IMR-90 (cell line): ENCODE measurements at regions not wholly inside any gene's neighbourhood (a gene's known extent, or its start where the extent isn't known, plus 50 kb on each side); places are given as distances from the start of the nearest gene placed in this dataset.

Experiments
- ATAC-seq: fragments of 200-7000 bp; cut with Tn5 transposase; 2 replicates; pipeline ENCODE4 v1.9.1; 2020; ENCODE audit warnings: low read depth, mild to moderate bottlenecking, moderate library complexity
- BruUV-seq: library from RNA; stranded (reverse); fragments of 400-500 nt; replicated peaks from 2 replicates; lab custom pipeline; 2021; lab: Mats Ljungman, UMichigan
- CTCF ChIA-PET: fragments of 300-600 bp; formaldehyde crosslinking; extraction: SDS; loops from one replicate; lab custom pipeline; 2021; ENCODE audit warnings: antibody characterized with exemption; lab: Yijun Ruan, JAX
- POLR2A ChIA-PET: fragments of 300-600 bp; sonication (Branson Sonifier 250); formaldehyde crosslinking; loops from one replicate; lab custom pipeline; 2022; ENCODE audit warnings: antibody characterized with exemption; ENCODE audit not compliant: unreplicated experiment; lab: Charles Lee
- DNase-seq: peaks from one replicate; pipeline ENCODE4 v3.0.0; 2013
- H2AFZ ChIP-seq: replicated peaks from 2 replicates; pipeline ENCODE3; 2013; ENCODE audit warnings: low read length, mild to moderate bottlenecking; ENCODE audit not compliant: poor library complexity
- H2AK5ac ChIP-seq: 2 replicates; pipeline ENCODE4 v1.6.1; 2013; ENCODE audit warnings: low read depth, low read length, inconsistent platforms
- H2AK9ac ChIP-seq: replicated peaks from 2 replicates; pipeline ENCODE3; 2013; ENCODE audit warnings: mild to moderate bottlenecking, low read depth, low read length, moderate library complexity; ENCODE audit not compliant: poor library complexity
- H2BK120ac ChIP-seq: 2 replicates; pipeline ENCODE4 v1.6.1; 2013; ENCODE audit warnings: low read depth, low read length, inconsistent platforms
- H2BK15ac ChIP-seq: 3 replicates; pipeline ENCODE4 v1.6.1; 2013; ENCODE audit warnings: low read depth, low read length, inconsistent platforms
- H2BK20ac ChIP-seq: 2 replicates; pipeline ENCODE4 v1.6.1; 2013; ENCODE audit warnings: low read depth, mild to moderate bottlenecking, inconsistent platforms, low read length, moderate library complexity
- H2BK5ac ChIP-seq: 2 replicates; pipeline ENCODE4 v1.6.1; 2013; ENCODE audit warnings: mild to moderate bottlenecking, low read depth, low read length, inconsistent platforms; ENCODE audit not compliant: poor library complexity, severe bottlenecking
- H3K14ac ChIP-seq: replicated peaks from 2 replicates; pipeline ENCODE4 v1.6.1; 2013; ENCODE audit warnings: low read depth, low read length, inconsistent platforms
- H3K18ac ChIP-seq: 2 replicates; pipeline ENCODE4 v1.6.1; 2013; ENCODE audit warnings: low read depth, low read length, control low read depth
- H3K23ac ChIP-seq: 2 replicates; pipeline ENCODE4 v1.6.1; 2013; ENCODE audit warnings: low read depth, low read length, inconsistent platforms
- H3K27ac ChIP-seq: 2 replicates; pipeline ENCODE4 v1.5.1; 2013; ENCODE audit warnings: mild to moderate bottlenecking, control low read depth, low read length; ENCODE audit not compliant: insufficient read depth
- H3K27me3 ChIP-seq: 2 replicates; pipeline ENCODE4 v1.6.1; 2013; ENCODE audit warnings: low read length; ENCODE audit not compliant: control insufficient read depth, insufficient read depth
- H3K36me3 ChIP-seq: 2 replicates; pipeline ENCODE4 v1.6.1; 2013; ENCODE audit warnings: low read length, mixed read lengths; ENCODE audit not compliant: control insufficient read depth, insufficient read depth
- H3K4ac ChIP-seq: 2 replicates; pipeline ENCODE4 v1.6.1; 2013; ENCODE audit warnings: low read depth, low read length, inconsistent platforms
- H3K4me1 ChIP-seq: 2 replicates; pipeline ENCODE4 v1.6.1; 2013; ENCODE audit warnings: low read length, mixed read lengths; ENCODE audit not compliant: control insufficient read depth, insufficient read depth
- H3K4me2 ChIP-seq: 2 replicates; pipeline ENCODE4 v1.6.1; 2013; ENCODE audit warnings: low read depth, mild to moderate bottlenecking, control low read depth, low read length, moderate library complexity
- H3K4me3 ChIP-seq: 2 replicates; pipeline ENCODE4 v1.5.1; 2013; ENCODE audit warnings: low read depth, mild to moderate bottlenecking, control low read depth, low read length, moderate library complexity; ENCODE audit not compliant: insufficient read depth
- H3K56ac ChIP-seq: 2 replicates; pipeline ENCODE4 v1.6.1; 2013; ENCODE audit warnings: low read length, inconsistent platforms; ENCODE audit not compliant: insufficient read depth; ENCODE audit errors: extremely low read depth
- H3K79me1 ChIP-seq, 2 experiments: 2 replicates each; pipeline ENCODE4 v1.6.1; 2013; ENCODE audit warnings: low read length in 2 of 2, inconsistent platforms in 1 of 2, low read depth in 1 of 2
- H3K9ac ChIP-seq: 2 replicates; pipeline ENCODE4 v1.6.1; 2013; ENCODE audit warnings: low read depth, low read length, control low read depth
- H3K9me1 ChIP-seq: 2 replicates; pipeline ENCODE4 v1.6.1; 2013; ENCODE audit warnings: low read length, inconsistent platforms; ENCODE audit not compliant: insufficient read depth
- H3K9me3 ChIP-seq: 2 replicates; pipeline ENCODE4 v1.6.1; 2013; ENCODE audit warnings: low read length; ENCODE audit not compliant: control insufficient read depth, insufficient read depth
- H4K20me1 ChIP-seq: 2 replicates; pipeline ENCODE4 v1.6.1; 2013; ENCODE audit warnings: low read length, inconsistent platforms; ENCODE audit not compliant: insufficient read depth
- H4K5ac ChIP-seq: 2 replicates; pipeline ENCODE4 v1.6.1; 2013; ENCODE audit warnings: mild to moderate bottlenecking, low read depth, low read length, control low read depth
- H4K8ac ChIP-seq, 2 experiments: 2 replicates each; pipeline ENCODE4 v1.6.1; 2013; ENCODE audit warnings: low read depth in 2 of 2, low read length in 2 of 2, control low read depth in 1 of 2, inconsistent platforms in 1 of 2
- H4K91ac ChIP-seq: 2 replicates; pipeline ENCODE4 v1.6.1; 2013; ENCODE audit warnings: low read depth, low read length, inconsistent platforms; ENCODE audit not compliant: insufficient read depth
- BHLHE40 ChIP-seq: fragments of 150-350 bp; IDR thresholded peaks from 2 replicates; pipeline ENCODE4 v1.6.1; 2016; ENCODE audit warnings: mild to moderate bottlenecking, low read depth, low read length
- CHD1 ChIP-seq: IDR thresholded peaks from 2 replicates; pipeline ENCODE4 v1.6.1; 2012; ENCODE audit warnings: low read depth, low read length, improper control_type of control experiment
- CTCF ChIP-seq: conservative IDR thresholded peaks from 2 replicates; pipeline ENCODE4 v1.5.1; 2012; ENCODE audit warnings: mild to moderate bottlenecking, low read depth, low read length, improper control_type of control experiment
- ELK1 ChIP-seq: fragments of 150-350 bp; IDR thresholded peaks from 2 replicates; pipeline ENCODE4 v1.6.1; 2016; ENCODE audit warnings: low read depth, mild to moderate bottlenecking, low read length, moderate library complexity, borderline replicate concordance
- FOS ChIP-seq: fragments of 150-350 bp; IDR thresholded peaks from 2 replicates; pipeline ENCODE4 v1.6.1; 2016; ENCODE audit warnings: low read depth, low read length
- MAFK ChIP-seq: IDR thresholded peaks from 2 replicates; pipeline ENCODE4 v1.6.1; 2012; ENCODE audit warnings: low read depth, low read length, improper control_type of control experiment
- MAZ ChIP-seq: IDR thresholded peaks from 2 replicates; pipeline ENCODE4 v1.6.1; 2012; ENCODE audit warnings: low read depth, mild to moderate bottlenecking, low read length, improper control_type of control experiment, moderate library complexity, borderline replicate concordance
- POLR2A ChIP-seq: IDR thresholded peaks from 2 replicates; pipeline ENCODE4 v1.6.1; 2012; ENCODE audit warnings: mild to moderate bottlenecking, low read depth, low read length
- RAD21 ChIP-seq: IDR thresholded peaks from 2 replicates; pipeline ENCODE4 v1.6.1; 2012; ENCODE audit warnings: low read length, improper control_type of control experiment
- RCOR1 ChIP-seq: IDR thresholded peaks from 2 replicates; pipeline ENCODE4 v1.6.1; 2012; ENCODE audit warnings: mild to moderate bottlenecking, low read length, improper control_type of control experiment; ENCODE audit not compliant: insufficient replicate concordance
- RFX5 ChIP-seq: IDR thresholded peaks from 2 replicates; pipeline ENCODE4 v1.8.0; 2012; ENCODE audit warnings: low read depth, mild to moderate bottlenecking, low read length, moderate library complexity
- SMC3 ChIP-seq: fragments of 150-350 bp; IDR thresholded peaks from 2 replicates; pipeline ENCODE4 v1.6.1; 2016; ENCODE audit warnings: low read depth, mild to moderate bottlenecking, antibody characterized with exemption, low read length, moderate library complexity
- USF2 ChIP-seq: fragments of 150-350 bp; IDR thresholded peaks from 2 replicates; pipeline ENCODE4 v1.6.1; 2017; ENCODE audit warnings: mild to moderate bottlenecking, antibody characterized with exemption, low read length, low read depth
- WGBS, 2 experiments: methylation state at CpG; one replicate each; pipeline versions ENCODE4 v1.1.5 to v1.1.7; 2013; ENCODE audit warnings: missing lambda C conversion rate in 2 of 2; ENCODE audit not compliant: insufficient read length in 1 of 2; ENCODE audit errors: extremely low coverage in 2 of 2; 5-methylcytosine and 5-hydroxymethylcytosine counted together
- dilution Hi-C: fragments of 300-500 bp; cut with HindIII; formaldehyde crosslinking; loops from one replicate; pipeline ENCODE4 v1.14.3; 2018; ENCODE audit warnings: low sequenced_read_pairs; ENCODE audit not compliant: unreplicated experiment
- in situ Hi-C: fragments of 300-500 bp; cut with MboI; formaldehyde crosslinking; loops from 3 replicates; pipeline ENCODE4 v1.14.3; 2019; ENCODE audit warnings: low sequenced_read_pairs, inconsistent platforms, mixed read lengths
- intact Hi-C: fragments of 100-400 bp; cut with micrococcal nuclease; formaldehyde crosslinking; loops from 2 replicates; pipeline ENCODE4 v1.10.0; 2022

- H3K9ac ChIP-seq: no peak overlapping the region
- no peak overlapping the region for H4K91ac ChIP-seq
- H3K4me1 ChIP-seq: peaks cover 18% of the 10 kb centered on the region
- peak overlapping the region; percentile 20; the same call in 1 of the 2 replicates for H3K4ac ChIP-seq
- peak overlapping the region; percentile 40; the same call in 1 of the 3 replicates for H2BK15ac ChIP-seq
- H2BK120ac ChIP-seq: no peak overlapping the region
- no peak overlapping the region for H3K4me3 ChIP-seq
- POLR2A ChIA-PET: interaction anchor here (0.6 kb wide), 1 partner anchor 354 kb away, joined by 3 read pairs; no protein-coding TSS in a partner anchor
- no peak overlapping the region for H3K56ac ChIP-seq
- no peaks in the 10 kb centered on the region for H4K20me1 ChIP-seq
- H2AK9ac ChIP-seq: no peak overlapping the region
- 0 out of 2 replicates have a peak overlapping the region, but pooled peaks have one; percentile 24 for H3K14ac ChIP-seq
- no peak overlapping the region for H2AK5ac ChIP-seq
- ATAC-seq: peak; percentile 16; the same call in 1 of the 2 replicates
- in situ Hi-C loops (no loop called here), dilution Hi-C loops (no loop called here), intact Hi-C loops (loop anchor here (2.0 kb wide), 1 partner anchor 232 kb away; no protein-coding TSS in a partner anchor)
- H3K23ac ChIP-seq: no peak overlapping the region; the same call in 1 of the 2 replicates
- peak overlapping the region; percentile 77; the same call in 1 of the 2 replicates for H3K18ac ChIP-seq
- CTCF ChIA-PET: no interaction called here
- H3K27me3 ChIP-seq: no peaks in the 10 kb centered on the region
- H3K9me1 ChIP-seq: peaks cover 11% of the 10 kb centered on the region; the same call in 1 of the 2 replicates
- 0 out of 4 replicates have a peak overlapping the region, but pooled peaks of 1 of the 2 experiments have one; percentile 20 for H4K8ac ChIP-seq
- H2BK20ac ChIP-seq: no peak overlapping the region
- no peaks in the 10 kb centered on the region for H3K36me3 ChIP-seq
- H3K27ac ChIP-seq: no peak overlapping the region
- peak overlapping the region; percentile 42 for H2BK5ac ChIP-seq
- TF ChIP-seq SMC3 (no peak), FOS (no peak), ELK1 (no peak), CHD1 (no peak), RAD21 (no peak), MAZ (no peak), USF2 (no peak), BHLHE40 (no peak), RFX5 (no peak), CTCF (no peak), RCOR1 (no peak), MAFK (no peak), POLR2A (no peak)
- H3K79me1 ChIP-seq: no peaks in the 10 kb centered on the region
- H4K5ac ChIP-seq: peak overlapping the region; percentile 48; the same call in 1 of the 2 replicates
- WGBS, 2 experiments: 0% methylated on average over 1 of the region's 8 CpGs; no CpG with 5 or more reads in 1 of the 2 experiments
- no peak overlapping the region for H2AFZ ChIP-seq
- DNase-seq: peak; percentile 69
- H3K9me3 ChIP-seq: no peaks in the 10 kb centered on the region
- H3K4me2 ChIP-seq: peak overlapping the region; percentile 77
- no TSS peak for BruUV-seq
Observed at GRCh38 chr5:143636931-143637528, 174.9 kb upstream of the HMHB1 start.
